Sigmoid colon (tissue), 4 donors: ENCODE measurements at regions not wholly inside any gene's neighbourhood (a gene's known extent, or its start where the extent isn't known, plus 50 kb on each side); places are given as distances from the start of the nearest gene placed in this dataset.

ENCODE experiments used
- POLR2A ChIP-seq, 2 donors: fragments of 450-650 bp; IDR thresholded peaks; one replicate each; pipeline ENCODE4 v1.6.1; 2016; ENCODE audit warnings: antibody characterized with exemption in 2 of 2, mild to moderate bottlenecking in 2 of 2, moderate library complexity in 2 of 2
- POLR2AphosphoS5 ChIP-seq, 4 donors: sonication (generic); formaldehyde crosslinking; IDR thresholded peaks; one replicate each; pipeline ENCODE4 v1.6.1; 2017; ENCODE audit warnings: antibody characterized with exemption in 4 of 4
- TF ChIP-seq, protein P1 (sequence below), 4 experiments: fragments of 450-650 bp in 3 of 4; fragments of 200-600 bp in 1 of 4; IDR thresholded peaks; one replicate each; pipeline ENCODE4 v1.5.1; 2016 to 2019; ENCODE audit warnings: antibody characterized with exemption in 4 of 4, mild to moderate bottlenecking in 3 of 4, moderate library complexity in 2 of 4

DNA sequence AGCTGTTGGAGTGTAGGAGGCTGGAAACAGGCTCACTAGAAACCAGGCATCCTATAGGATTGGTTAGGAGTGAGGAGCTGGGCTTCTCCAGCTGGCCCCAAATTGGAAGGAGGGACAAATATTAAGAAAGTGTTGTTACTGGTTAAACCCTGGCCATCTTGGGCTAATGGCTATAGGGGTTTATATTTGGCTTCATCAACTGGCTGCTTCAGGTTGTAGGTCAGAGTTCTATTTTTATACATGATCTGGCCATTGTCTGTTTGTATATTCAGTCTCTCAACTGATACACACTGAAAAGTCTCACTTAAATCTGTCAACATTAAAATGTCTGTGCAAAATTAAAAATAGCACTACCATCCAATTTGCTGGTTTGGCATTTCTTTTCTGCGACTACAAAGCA, 70.2 kb upstream of the ARRDC4 start:
- TF ChIP-seq, protein P1, sequence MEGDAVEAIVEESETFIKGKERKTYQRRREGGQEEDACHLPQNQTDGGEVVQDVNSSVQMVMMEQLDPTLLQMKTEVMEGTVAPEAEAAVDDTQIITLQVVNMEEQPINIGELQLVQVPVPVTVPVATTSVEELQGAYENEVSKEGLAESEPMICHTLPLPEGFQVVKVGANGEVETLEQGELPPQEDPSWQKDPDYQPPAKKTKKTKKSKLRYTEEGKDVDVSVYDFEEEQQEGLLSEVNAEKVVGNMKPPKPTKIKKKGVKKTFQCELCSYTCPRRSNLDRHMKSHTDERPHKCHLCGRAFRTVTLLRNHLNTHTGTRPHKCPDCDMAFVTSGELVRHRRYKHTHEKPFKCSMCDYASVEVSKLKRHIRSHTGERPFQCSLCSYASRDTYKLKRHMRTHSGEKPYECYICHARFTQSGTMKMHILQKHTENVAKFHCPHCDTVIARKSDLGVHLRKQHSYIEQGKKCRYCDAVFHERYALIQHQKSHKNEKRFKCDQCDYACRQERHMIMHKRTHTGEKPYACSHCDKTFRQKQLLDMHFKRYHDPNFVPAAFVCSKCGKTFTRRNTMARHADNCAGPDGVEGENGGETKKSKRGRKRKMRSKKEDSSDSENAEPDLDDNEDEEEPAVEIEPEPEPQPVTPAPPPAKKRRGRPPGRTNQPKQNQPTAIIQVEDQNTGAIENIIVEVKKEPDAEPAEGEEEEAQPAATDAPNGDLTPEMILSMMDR (IDR thresholded peaks at IDR 0.05) = no peak
- TF ChIP-seq POLR2AphosphoS5 (IDR thresholded peaks at IDR 0.05) (peak; percentile 29 to 72 (median 51)), POLR2A (IDR thresholded peaks at IDR 0.05) (no peak)
